GM12865 (cell line): ENCODE measurements at regions not wholly inside any gene's neighbourhood (a gene's known extent, or its start where the extent isn't known, plus 50 kb on each side); places are given as distances from the start of the nearest gene placed in this dataset.

Experiments
- DNase-seq: peaks from one replicate; pipeline ENCODE4 v3.0.0; 2010; ENCODE audit warnings: low read depth
- H3K4me3 ChIP-seq: 2 replicates; pipeline ENCODE4 v1.5.1; 2011; ENCODE audit warnings: mild to moderate bottlenecking, low read depth, low read length, control low read depth
- CTCF ChIP-seq: IDR thresholded peaks from 2 replicates; pipeline ENCODE4 v1.5.1; 2011; ENCODE audit warnings: low read length, control low read depth, low read depth, inconsistent platforms; ENCODE audit not compliant: insufficient read depth; ENCODE audit errors: missing control alignments

- DNase-seq: no peak
- TF ChIP-seq CTCF: no peak
- no peak overlapping the region for H3K4me3 ChIP-seq
Observed at GRCh38 chr10:28810057-28810870, 132.9 kb downstream of the BAMBI start.

- H3K4me3 ChIP-seq: no peak overlapping the region
- no peak for DNase-seq
- TF ChIP-seq CTCF: no peak
Observed at GRCh38 chr10:28811639-28812349, 134.5 kb downstream of the BAMBI start.

- no peak for TF ChIP-seq CTCF
- DNase-seq: no peak
- no peak overlapping the region for H3K4me3 ChIP-seq
Observed at GRCh38 chr10:28812384-28813372, 135.4 kb downstream of the BAMBI start.

- DNase-seq: no peak
- H3K4me3 ChIP-seq: no peak overlapping the region
- no peak for TF ChIP-seq CTCF
Observed at GRCh38 chr10:28815681-28816080, 138.4 kb downstream of the BAMBI start.

- no peak overlapping the region for H3K4me3 ChIP-seq
- no peak for TF ChIP-seq CTCF
- DNase-seq: no peak
Observed at GRCh38 chr10:28822719-28823464, 145.6 kb downstream of the BAMBI start.

GRCh38 chr10:28823501-28824075 is 146.3 kb downstream of the BAMBI start:
- no peak overlapping the region for H3K4me3 ChIP-seq
- DNase-seq: no peak
- no peak for TF ChIP-seq CTCF
